Natural killer cell (primary cell): ENCODE measurements at regions not wholly inside any gene's neighbourhood (a gene's known extent, or its start where the extent isn't known, plus 50 kb on each side); places are given as distances from the start of the nearest gene placed in this dataset.

ENCODE experiments used
- ATAC-seq, 3 donors: fragments of 150-1000 bp in 2 of 3; fragments of 200-7000 bp in 1 of 3; cut with Tn5 transposase; 1 replicate in 1 of 3; 2 replicates in 2 of 3; pipeline ENCODE4 v1.10.0; 2021; ENCODE audit warnings: mild to moderate bottlenecking in 2 of 3, moderate library complexity in 2 of 3
- DNase-seq, 2 donors: peaks; one replicate each; pipeline versions ENCODE4 v3.0.0 to v3.0.0-alpha.2; 2013 to 2021; ENCODE audit warnings: mixed read lengths in 1 of 2
- H3K27ac ChIP-seq: one replicate; pipeline ENCODE4 v1.5.1; 2013; ENCODE audit warnings: mild to moderate bottlenecking, low read length
- H3K27me3 ChIP-seq: one replicate; pipeline ENCODE4 v1.6.1; 2013; ENCODE audit warnings: low read length; ENCODE audit not compliant: control insufficient read depth, insufficient read depth
- H3K36me3 ChIP-seq: one replicate; pipeline ENCODE4 v1.6.1; 2013; ENCODE audit warnings: low read length; ENCODE audit not compliant: control insufficient read depth, insufficient read depth
- H3K4me1 ChIP-seq: one replicate; pipeline ENCODE4 v1.6.1; 2013; ENCODE audit warnings: low read length; ENCODE audit not compliant: control insufficient read depth, insufficient read depth
- H3K4me3 ChIP-seq: one replicate; pipeline ENCODE4 v1.5.1; 2013; ENCODE audit warnings: low read length
- H3K9me3 ChIP-seq: one replicate; pipeline ENCODE4 v1.6.1; 2013; ENCODE audit warnings: low read length; ENCODE audit not compliant: control insufficient read depth, insufficient read depth
- H3K27ac Mint-ChIP-seq, 2 donors: one replicate each; pipeline ENCODE4 v1.8.0; 2022; ENCODE audit warnings: mild to moderate bottlenecking in 2 of 2, mixed read lengths in 2 of 2, moderate library complexity in 1 of 2
- H3K27me3 Mint-ChIP-seq, 2 donors: one replicate each; pipeline ENCODE4 v1.8.0; 2022; ENCODE audit warnings: low read depth in 2 of 2, mixed read lengths in 2 of 2
- H3K36me3 Mint-ChIP-seq: one replicate; pipeline ENCODE4 v1.8.0; 2022; ENCODE audit warnings: mixed read lengths
- H3K4me1 Mint-ChIP-seq, 2 donors: one replicate each; pipeline ENCODE4 v1.8.0; 2022; ENCODE audit warnings: mixed read lengths in 2 of 2
- H3K4me3 Mint-ChIP-seq: one replicate; pipeline ENCODE4 v1.8.0; 2022; ENCODE audit warnings: mild to moderate bottlenecking, moderate library complexity, mixed read lengths
- H3K9me3 Mint-ChIP-seq, 2 donors: one replicate each; pipeline ENCODE4 v1.8.0; 2022; ENCODE audit warnings: mixed read lengths in 2 of 2
- WGBS: methylation state at CpG from one replicate; pipeline ENCODE4 v1.1.7; 2013; ENCODE audit warnings: missing lambda C conversion rate; ENCODE audit not compliant: insufficient coverage; 5-methylcytosine and 5-hydroxymethylcytosine counted together
- intact Hi-C: fragments of 100-400 bp; cut with micrococcal nuclease; formaldehyde crosslinking; loops from one replicate; pipeline ENCODE4 v1.14.2; 2022
- TF ChIP-seq, protein P1 (sequence below): fragments of 200-600 bp; IDR thresholded peaks from one replicate; pipeline ENCODE4 v1.8.0; 2022; ENCODE audit warnings: antibody characterized with exemption

DNA sequence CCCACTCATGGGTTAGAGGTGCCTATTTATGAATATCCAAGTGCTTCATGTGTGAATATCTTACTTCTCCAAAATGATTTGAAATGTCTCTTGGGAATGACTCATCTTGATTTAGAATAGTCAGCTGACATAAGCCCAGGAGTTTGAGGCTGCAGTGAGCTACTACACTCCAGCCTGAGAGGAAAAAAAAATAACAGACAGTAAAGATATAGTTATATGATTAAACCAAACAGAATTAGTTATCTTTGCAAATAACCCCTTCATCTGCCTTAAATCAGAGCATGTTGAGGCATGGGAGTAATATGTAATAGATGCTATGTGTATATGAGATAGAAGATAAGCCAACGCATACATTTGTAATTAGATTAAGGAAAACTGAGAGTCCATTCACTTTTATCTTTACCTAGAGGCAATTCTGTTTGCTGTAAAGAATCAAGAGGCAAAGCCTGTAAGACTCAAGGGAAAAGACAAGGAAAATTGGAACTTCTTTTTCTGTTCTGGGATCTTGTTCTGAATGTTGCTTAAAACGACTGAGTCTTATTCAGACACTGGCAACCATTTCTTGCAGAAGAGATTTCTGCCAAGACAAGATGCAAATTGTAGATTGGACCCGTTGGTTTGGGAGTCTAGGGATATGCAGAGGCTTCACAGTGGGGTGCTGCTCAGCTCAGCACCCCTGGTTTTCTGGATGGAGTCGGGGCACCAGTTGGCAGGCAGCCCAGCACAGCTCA lies 104.4 kb downstream of the LIPG start:
- H3K9me3 Mint-ChIP-seq, result no peaks in the 10 kb centered on the region
- WGBS, result 62% methylated on average over 3 of the region's 4 CpGs
- peaks cover 4% of the 10 kb centered on the region for H3K9me3 ChIP-seq
- H3K36me3 ChIP-seq, result no peaks in the 10 kb centered on the region
- no peaks in the 10 kb centered on the region for H3K36me3 Mint-ChIP-seq
- H3K27me3 Mint-ChIP-seq, result peaks cover 19 to 54% of the 10 kb centered on the region in 2 donors
- no peak overlapping the region for H3K27ac Mint-ChIP-seq
- H3K4me3 Mint-ChIP-seq, result no peak overlapping the region
- H3K4me3 ChIP-seq, result no peak overlapping the region
- no peaks in the 10 kb centered on the region for H3K27me3 ChIP-seq
- DNase-seq (no peak), ATAC-seq (no peak)
- intact Hi-C loops, result no loop called here
- no peak overlapping the region for H3K27ac ChIP-seq
- TF ChIP-seq, protein P1, sequence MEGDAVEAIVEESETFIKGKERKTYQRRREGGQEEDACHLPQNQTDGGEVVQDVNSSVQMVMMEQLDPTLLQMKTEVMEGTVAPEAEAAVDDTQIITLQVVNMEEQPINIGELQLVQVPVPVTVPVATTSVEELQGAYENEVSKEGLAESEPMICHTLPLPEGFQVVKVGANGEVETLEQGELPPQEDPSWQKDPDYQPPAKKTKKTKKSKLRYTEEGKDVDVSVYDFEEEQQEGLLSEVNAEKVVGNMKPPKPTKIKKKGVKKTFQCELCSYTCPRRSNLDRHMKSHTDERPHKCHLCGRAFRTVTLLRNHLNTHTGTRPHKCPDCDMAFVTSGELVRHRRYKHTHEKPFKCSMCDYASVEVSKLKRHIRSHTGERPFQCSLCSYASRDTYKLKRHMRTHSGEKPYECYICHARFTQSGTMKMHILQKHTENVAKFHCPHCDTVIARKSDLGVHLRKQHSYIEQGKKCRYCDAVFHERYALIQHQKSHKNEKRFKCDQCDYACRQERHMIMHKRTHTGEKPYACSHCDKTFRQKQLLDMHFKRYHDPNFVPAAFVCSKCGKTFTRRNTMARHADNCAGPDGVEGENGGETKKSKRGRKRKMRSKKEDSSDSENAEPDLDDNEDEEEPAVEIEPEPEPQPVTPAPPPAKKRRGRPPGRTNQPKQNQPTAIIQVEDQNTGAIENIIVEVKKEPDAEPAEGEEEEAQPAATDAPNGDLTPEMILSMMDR, result no peak
- no peaks in the 10 kb centered on the region for H3K4me1 Mint-ChIP-seq
- H3K4me1 ChIP-seq, result no peaks in the 10 kb centered on the region

GRCh38 chr18:49663899-49664890 lies 102.3 kb downstream of the LIPG start:
- Mint-ChIP-seq H3K4me1 (no peaks in the 10 kb centered on the region), H3K27me3 (peaks cover 16 to 48% of the 10 kb centered on the region in 2 donors), H3K4me3 (no peak overlapping the region), H3K9me3 (no peaks in the 10 kb centered on the region), H3K36me3 (no peaks in the 10 kb centered on the region), H3K27ac (no peak overlapping the region)
- TF ChIP-seq, protein P1, result no peak
- Histone ChIP-seq H3K9me3 (no peaks in the 10 kb centered on the region), H3K36me3 (no peaks in the 10 kb centered on the region), H3K27ac (no peak overlapping the region), H3K4me3 (no peak overlapping the region), H3K4me1 (no peaks in the 10 kb centered on the region), H3K27me3 (no peaks in the 10 kb centered on the region)
- 82% methylated on average over 13 of the region's 16 CpGs for WGBS
- ATAC-seq (no peak), DNase-seq (no peak)
- intact Hi-C loops, result no loop called here

DNA sequence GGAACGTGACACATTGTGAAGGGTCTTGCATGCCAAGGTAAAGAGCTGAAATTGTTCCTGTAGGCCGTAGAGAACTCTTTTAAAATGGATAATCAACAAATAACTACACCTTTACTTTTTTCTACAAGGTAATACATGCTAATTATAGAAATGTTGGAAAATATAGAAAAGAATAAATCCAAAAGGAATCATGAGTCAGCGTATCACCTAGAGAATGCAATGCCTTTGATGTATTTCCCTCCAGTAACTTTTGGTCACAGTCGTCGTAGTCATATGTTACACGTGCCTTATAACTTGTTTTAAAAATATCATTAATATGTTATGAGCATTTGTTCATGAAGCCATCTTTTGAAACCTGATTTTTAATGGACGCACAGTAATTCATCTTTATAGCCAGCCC lies 100.6 kb downstream of the LIPG start:
- Mint-ChIP-seq H3K36me3 (no peaks in the 10 kb centered on the region), H3K27ac (no peak overlapping the region), H3K4me1 (no peaks in the 10 kb centered on the region), H3K9me3 (no peaks in the 10 kb centered on the region), H3K4me3 (no peak overlapping the region), H3K27me3 (peaks cover 13 to 35% of the 10 kb centered on the region in 2 donors)
- H3K9me3 ChIP-seq, result no peaks in the 10 kb centered on the region
- no peaks in the 10 kb centered on the region for H3K4me1 ChIP-seq
- DNase-seq (no peak), ATAC-seq (no peak)
- no peak overlapping the region for H3K27ac ChIP-seq
- no peaks in the 10 kb centered on the region for H3K27me3 ChIP-seq
- H3K36me3 ChIP-seq, result no peaks in the 10 kb centered on the region
- 94% methylated on average over 6 of the region's 7 CpGs for WGBS
- TF ChIP-seq, protein P1, result no peak
- intact Hi-C loops, result no loop called here
- no peak overlapping the region for H3K4me3 ChIP-seq
